T-helper 1 cell (primary cell): ENCODE measurements at regions not wholly inside any gene's neighbourhood (a gene's known extent, or its start where the extent isn't known, plus 50 kb on each side); places are given as distances from the start of the nearest gene placed in this dataset.

ENCODE experiments used
- DNase-seq, 5 donors: peaks; one replicate each; pipeline ENCODE4 v3.0.0-alpha.2; 2012 to 2020

DNA sequence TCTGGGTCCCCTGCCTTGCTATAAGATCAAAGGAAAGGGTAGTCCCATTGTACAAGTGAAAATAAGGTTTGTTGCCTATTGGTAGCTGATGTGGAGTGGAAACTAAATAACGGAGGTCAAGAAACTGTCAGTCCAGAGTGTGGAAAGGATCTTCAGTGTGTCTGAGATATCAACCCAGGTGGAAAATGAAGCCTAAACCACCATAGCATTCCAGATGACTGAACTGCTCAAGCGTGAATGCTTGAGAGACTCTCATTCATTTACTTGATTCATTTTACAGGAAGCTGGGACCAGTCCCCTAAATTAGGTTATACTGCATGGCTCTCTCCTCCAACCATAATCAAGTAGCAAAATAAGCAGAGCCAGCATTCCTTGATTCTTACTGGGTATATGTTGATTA is 116.0 kb upstream of the SLC28A3 start:
- no peak for DNase-seq

DNA sequence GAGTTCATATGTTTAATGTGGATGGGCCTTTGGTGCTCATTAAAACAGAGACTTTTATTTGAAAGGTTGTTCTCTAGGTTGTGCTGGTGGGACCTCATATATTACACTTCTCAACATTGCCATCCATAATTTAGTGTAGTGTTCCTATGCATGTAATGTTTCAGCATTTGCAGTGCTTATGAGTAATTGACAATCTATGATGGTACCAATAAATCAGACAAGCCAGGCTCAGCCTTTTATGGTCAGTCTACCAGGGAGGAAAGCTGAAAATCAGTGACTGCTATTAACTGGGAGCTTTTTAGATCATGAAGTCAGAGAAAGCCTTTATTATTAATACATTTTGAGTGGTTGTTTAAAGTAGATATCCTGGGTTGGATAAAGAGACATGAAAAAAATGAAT is 120.1 kb upstream of the SLC28A3 start:
- DNase-seq = no peak

DNA sequence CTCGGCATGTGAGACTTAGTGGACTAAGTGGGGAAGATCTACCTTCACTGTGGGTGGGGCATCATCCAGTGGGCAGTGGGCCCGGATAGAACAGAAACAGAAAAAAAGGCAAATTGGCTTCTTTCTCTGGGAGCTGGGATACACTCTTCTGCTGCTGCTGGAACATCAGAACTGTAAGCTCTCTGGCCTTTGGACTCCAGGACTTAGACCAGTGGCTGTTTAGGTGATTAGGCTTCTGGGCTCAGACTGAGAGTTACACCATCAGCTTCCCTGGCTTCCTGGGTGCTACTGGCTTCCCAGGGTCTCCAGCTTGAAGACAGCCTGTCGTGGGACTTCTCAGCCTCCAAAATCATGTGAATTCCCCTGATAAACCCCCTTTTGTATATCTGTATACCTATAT is 122.7 kb upstream of the SLC28A3 start:
- no peak for DNase-seq

DNA sequence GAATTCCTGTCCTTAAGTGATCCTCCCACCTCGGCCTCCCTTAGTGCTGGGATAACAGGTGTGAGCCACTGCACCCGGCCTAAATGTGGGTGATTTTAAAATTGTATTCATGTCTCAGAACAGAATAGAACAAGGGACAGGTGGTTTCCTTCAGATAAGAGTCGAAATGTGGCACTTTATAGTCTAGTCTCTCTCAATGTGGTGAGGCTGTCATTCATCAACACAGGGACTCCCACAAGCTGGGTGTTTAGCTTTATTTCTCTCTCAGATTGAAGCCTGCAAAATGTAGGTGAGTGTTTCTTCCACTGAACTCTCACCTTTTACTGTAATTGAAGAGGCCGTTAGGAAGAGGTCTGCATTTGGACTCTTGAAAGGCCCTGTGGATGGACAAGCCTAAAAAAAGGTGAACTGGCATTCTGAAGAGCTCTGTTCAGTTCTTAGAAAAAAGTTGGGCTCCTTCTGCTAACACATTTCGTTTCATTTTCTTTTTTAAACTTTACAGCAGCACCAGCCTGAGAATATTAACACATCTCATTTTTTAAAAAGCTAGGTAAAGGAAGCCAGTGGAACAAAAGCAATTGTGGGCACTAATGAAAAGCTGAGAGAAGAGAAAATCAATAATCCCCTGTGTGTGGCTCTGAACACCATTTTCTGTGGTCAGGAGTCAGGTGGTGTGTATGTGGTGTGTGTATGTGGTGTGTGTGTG is 126.2 kb upstream of the SLC28A3 start:
- DNase-seq = no peak

DNA sequence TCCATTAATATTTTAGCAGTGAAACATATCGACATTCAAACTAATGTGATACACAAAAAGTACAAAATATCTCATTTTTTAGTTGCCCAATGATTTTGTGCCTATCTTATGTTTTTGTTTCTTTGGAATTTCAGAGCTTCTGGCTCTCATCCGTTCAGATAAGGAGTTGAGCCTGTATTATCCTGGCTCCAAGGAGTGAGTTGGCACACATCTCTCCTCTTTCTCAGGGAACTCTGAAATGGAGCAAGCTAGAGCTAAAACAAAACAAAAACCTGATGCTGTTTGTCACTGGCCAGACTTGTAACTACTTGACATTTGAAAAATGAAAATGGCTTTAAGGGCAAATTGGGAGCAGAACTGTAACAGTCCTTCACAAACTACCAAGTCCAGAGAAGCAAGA is 131.3 kb upstream of the SLC28A3 start:
- DNase-seq = no peak

DNA sequence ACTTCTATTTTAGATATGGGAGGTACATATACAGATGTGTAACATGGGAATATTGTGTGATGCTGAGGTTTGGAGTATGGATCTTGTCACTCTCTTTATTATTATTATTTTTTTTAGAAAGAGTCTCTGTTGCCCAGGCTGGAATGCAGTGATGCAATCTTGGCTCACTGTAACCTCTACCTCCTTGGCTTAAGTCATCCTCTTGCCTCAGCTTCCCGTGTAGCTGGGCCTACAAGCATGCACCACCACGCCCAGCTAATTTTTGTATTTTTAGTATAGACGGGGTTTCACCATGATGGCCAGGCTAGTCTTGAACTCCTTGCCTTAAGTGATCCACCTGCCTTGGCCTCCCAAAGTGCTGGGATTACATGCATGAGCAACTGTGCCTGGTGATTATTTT is 138.4 kb upstream of the SLC28A3 start:
- DNase-seq = no peak

DNA sequence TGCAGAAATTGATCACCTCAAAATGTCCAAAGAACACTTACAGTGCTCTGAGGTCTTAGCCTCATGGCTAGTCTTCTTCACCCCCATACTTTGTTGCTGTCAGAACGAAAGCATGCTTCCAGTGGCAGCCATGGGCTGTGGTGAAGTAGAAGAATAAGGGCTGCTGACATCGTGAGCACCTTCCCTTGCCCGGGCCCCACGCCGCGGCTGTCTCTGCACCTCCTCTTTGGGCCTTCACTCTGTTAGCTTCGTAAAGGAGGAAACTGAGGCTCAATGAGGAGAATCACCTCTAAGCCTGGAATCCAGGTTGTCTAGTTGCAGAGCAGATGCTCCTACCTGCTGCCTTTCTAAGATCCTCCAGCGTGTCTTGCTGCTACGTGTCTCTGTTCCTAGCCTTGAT is 139.5 kb upstream of the SLC28A3 start:
- DNase-seq = no peak

DNA sequence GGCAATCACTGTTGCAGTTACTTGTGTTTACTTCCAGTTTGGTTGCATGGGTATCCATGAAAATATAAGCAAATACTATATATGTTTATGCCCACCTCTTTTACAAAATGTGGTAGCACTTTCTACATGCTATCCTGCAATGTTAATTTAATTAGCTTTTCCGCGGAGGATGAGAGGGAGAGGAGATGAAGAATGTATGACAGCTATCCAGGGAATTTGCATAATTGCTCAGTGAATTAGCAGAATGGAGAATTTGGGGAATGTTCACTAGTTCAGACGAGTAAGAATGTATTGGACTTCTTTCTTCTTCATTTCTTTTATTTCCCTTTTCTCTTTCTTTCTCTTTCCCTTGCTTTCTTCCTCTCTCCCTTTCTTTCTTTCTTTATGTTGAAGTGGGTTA is 140.7 kb upstream of the SLC28A3 start:
- no peak for DNase-seq

DNA sequence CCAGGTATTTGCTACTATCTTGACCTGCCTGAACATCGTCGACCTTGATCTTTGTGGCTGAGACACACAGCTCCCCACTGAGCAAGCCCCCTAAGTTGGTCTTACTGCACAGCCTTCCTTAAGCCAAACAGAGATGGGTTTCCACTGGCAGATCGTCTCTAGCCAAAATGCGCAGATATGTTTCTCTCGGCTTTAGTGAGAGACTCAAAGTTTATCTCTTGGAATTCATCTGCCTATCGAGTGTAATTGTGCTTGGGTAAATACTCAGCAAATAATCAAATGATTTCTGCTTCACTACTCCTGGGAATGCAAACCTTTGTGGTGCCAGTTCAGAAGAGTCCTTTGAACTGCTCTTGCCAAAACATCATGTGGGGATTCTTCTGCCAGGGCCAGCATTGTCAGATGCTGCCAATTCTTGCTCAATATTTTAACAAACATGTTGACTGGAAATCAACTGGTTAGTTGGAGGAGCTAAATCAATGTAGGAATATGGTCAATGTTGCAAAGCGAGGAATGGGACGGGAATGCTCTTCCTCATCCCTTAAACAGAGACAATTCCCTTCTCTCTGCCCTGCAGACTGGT is 141.2 kb upstream of the SLC28A3 start:
- DNase-seq = no peak

DNA sequence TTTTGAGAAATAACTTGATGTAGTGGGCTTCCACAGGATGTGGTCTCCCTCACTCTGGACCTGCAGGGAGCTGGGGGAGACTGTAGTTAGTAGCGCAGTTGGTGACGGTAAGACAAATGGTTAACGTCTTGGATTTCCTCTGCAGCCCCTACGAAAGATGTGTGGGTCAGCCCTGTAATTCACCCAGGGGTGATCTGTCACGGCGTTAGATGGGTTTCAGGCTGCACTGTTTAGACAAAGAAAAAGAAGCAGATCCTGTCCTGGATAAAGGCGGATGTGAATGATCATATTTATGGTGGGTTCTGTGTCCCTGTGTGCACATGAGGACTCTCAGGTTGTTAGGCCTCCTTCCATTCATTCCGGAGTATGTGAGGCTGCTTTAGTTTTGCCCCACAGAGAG is 142.0 kb upstream of the SLC28A3 start:
- DNase-seq = no peak

DNA sequence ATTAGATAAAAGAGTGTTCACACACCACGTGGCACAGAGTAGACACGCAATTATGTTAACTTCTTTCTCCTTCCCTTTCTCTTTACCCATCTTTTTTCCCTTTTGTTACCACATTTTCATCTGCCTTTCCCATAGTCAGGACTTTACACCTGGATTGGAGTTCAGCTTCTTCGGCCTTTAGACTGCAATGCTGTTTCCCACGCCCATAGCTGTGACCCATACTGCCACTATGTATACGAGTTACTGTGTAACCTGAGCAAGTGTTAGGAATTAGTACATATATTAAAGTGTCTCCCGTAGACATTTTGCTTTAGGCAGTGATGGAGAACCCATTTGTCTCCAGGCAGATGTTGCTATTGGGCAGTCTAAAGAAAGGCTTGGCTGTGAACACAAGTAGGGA is 143.6 kb upstream of the SLC28A3 start:
- no peak for DNase-seq

DNA sequence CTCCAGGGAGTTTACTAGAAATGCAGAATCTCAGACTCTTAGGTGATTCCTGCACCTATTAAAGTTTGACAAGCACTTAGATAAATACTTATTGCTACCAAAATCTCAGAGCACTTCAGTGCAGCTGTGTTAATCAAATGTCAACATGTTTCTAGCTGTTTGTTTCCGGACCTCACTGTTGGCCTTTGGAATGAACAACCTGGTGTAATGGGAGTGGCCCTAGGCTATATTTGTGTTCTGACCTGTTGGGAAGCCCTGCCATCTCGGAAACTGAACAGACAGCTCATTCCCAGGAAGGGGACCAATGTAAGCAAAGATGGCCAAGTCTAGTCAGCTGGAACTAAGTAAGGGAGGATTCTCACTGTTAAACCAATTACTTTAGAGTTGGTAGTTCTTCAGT is 145.0 kb upstream of the SLC28A3 start:
- no peak for DNase-seq

DNA sequence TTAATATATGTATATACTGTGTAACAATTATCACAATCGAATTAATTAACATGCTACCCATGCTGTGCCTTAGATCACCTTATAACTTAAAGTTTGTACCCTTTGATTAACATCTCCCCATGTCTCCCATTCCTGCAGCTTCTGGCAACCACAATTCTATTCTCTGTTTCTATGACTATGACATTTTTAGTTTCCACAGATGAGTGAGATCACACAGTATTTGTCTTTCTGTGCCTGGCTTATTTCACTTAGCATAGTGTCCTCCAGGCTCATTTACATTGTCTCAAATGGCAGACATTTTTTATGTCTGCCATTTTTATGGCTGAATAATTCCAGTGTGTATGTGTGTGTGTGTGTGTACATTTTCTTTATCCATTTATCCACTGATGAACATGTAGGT is 146.1 kb upstream of the SLC28A3 start:
- no peak for DNase-seq

DNA sequence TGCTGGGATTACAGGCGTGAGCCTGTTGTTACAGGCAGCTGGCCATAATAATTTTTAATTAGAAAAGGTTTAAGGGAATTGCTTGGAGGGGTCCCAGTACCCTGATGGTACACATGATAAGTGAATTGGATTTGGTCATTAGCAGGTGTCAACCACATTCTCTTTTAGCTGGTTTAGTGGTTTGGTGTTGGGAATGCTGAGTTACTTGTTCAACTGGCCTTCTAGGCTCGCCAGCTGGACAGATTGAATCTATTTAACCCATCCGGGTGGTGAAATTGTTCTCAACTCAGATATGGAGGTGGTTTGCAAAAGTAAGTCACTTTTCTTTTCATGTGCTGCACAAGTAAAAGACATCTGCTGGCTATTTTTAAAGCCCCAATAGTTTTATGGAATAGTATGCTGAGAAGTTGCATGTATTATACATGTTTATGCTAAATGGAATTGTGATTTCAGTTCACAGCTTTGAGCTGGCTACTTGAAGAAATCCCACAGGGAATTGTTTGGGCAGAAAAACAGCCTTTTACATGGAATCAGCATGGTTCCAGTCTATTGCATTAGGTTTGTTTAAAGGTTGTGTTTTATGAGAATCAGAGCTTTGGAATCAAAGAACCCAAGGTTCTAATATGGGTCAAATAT is 149.8 kb upstream of the SLC28A3 start:
- no peak for DNase-seq

DNA sequence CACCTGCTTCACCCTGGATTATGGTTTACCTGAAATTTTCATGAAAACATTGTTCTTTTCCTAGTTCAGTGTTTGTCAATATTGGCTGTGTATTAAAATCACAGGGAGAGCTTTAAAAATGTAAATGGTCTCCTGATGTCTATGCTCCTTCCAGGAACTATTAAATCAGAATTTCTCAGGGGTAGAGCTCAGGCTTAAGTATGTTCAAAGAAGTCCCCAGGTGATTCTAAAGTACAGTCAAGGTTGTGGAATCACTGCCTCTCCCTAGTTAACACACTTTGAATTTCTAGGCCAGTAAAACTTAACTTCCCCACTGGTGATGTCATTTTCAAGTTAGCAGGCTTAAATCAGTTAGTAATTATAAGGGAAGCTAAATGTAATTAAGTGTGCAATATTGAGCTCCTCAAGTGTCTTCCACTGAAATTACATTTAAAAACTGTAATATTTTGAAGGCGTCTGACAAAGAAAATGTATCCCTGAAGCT is 150.3 kb upstream of the SLC28A3 start:
- DNase-seq = no peak

DNA sequence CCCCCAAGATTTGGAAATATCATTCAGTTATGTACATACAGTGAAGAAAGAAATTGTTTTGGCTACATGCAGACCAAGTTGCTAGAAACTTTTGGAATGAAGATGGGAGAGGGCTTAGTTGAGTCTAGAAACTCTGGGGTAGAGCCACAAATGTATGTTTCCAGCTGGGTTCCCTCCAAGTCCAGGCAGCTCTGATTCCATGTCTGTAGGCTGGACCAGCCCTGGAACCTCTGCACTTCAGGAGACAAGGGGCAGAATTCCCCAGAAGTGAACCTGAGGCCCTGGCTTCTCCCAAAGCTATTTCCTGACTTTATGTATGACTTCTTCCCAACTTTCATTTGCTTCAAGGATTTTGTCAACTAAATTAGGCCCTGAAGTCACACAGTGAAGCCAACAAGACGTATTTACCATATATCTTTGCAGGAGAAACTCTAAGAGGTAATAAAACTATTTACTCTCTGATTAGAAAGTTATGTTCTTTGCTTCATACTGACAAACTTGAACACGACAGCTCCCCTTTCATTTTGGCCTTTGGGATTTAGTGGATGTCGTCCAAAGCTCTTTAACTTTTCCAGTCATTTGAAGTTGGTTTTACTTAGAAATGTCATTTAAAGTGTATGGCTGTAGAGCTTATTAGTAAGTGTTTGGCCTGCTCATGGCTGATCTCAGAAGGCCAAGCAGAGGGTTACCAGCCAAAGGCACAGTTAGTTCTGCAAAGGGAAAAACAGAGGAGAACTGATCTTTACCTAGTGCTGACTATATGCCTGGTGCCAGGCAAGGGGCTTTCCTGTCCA is 152.0 kb upstream of the SLC28A3 start:
- no peak for DNase-seq

DNA sequence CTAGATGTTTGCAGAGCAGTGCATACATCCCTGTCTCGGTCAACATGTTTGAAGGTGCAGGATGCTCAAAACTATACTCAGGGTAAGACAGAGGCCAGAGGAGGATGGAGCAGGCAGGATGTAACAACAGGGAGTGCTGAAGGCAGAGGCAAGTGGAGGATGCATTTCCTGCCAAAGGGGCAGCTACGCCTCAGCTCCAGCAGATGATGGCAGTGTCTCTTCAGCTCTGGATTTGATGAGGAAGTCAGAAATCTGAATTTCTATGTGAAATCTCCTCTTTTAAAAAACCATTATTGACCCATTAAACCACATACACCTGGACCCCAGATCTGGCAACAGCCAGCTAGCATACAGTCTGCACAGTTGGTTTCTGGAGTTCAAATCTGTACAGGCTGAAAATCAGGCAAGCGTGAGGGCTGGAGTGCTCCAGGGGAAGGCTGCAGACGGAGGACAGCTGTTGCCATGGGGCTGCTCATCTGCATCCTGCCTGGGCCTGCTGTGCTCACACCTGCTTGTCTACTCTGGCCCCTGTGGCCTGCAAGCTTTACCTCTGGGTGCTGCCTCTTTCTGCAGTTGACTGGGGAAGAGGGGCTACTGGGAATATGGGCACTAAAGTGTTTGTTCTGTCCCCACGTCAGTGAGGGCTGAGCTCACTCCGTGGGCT is 152.9 kb upstream of the SLC28A3 start:
- DNase-seq = no peak

DNA sequence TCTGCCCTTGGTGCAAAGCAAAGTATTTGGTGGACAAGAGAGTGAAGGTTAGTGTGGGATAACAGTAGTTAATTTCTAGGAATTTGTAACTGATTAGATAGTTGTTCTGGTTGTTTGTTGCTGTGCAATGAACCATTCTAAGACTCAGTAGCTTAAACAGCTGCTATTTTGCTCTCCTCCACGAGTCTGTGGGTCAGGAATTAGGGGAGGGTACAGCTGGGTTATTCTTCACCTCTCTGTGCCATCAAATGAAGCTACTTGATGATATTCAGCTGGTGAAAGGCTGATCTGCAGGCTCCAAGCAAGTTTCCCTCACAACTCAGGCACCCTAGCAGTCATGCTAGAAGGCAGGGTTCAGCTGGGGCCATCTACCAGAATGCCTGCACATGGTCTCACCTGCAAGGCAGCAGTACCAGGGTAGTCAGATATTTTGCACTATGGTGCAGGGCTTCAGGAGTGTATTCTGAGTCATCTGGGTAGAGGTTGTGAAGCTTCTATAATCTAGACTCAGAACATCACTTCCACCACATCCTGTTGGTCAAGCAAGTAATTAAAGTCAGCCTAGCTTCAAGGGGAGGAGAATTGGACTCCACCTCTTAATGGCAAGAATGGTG is 159.5 kb upstream of the SLC28A3 start:
- DNase-seq = no peak

DNA sequence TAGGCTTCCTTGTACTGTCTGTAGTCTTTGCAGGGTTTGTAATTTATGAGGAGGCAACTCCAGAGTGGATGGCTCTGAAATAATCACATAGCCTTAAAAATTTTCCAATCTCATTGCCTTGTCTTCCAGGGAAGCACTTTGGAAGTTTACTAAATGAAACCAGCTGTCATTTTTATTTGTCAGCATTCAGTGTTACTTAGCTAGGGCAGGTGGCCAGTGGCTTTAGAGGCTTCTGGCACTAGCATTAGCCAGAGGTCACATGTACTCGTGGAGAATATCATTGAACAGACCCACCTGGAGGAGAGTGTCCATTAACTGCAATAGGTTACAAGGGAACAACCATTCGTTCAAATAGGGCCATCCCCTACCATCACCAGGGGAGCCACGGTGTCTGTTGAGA is 160.3 kb upstream of the SLC28A3 start:
- DNase-seq = no peak

DNA sequence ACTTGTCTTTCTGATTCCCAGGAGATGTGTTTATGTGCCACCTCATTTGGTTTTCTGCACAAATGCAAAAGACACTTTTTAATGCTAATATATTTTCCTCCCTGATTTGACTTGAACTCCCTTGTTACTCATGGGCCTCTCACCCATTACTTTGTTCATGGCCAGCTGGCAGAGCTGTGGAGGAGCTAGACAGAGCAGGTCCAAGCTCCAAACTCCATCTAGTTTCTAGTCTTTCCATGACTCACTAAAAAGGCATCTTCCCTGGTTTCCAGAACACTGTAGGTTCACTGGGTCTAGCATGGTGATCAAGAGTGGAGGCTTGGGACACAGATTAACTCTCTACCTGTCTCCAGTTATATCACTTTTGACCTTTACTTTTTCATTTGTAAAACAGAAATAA is 161.0 kb upstream of the SLC28A3 start:
- DNase-seq = no peak

DNA sequence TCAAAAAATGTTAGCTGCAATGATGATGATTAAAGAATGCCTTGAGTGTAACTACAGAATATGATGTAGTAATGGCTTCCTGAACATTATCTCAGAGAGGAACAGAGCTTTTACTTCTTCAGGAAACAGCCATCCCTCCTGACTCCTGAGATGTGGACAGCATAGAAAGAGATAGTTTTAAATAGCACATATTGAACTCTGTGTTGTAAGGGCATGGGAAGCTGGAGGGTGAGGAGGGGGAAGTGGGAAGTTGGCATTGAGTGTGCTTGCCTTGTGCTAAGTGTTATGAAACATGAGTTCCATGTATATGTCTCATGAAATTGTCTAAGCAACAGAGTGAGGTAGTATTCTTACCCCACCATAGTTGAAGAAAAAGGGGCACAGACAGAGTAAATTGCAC is 161.5 kb upstream of the SLC28A3 start:
- DNase-seq = no peak

DNA sequence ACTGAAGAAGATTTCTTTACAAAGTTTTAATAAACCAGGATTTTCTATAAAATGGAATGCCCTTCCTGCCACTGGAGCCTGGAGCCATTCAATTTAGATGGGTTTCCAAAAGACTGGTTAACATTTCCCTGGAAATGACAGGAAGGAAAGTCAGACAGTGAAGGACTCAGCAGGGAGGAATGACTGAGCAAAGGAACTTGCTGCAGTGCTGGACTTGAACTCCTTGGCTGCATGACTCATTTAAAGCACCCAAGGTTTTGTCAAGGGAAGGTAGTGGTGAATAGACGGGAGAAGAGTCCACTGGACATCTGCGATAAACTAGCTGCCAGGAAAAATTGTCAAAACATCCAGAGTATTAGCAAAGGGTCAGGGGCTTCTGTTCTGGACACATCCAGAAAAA is 163.8 kb upstream of the SLC28A3 start:
- no peak for DNase-seq

DNA sequence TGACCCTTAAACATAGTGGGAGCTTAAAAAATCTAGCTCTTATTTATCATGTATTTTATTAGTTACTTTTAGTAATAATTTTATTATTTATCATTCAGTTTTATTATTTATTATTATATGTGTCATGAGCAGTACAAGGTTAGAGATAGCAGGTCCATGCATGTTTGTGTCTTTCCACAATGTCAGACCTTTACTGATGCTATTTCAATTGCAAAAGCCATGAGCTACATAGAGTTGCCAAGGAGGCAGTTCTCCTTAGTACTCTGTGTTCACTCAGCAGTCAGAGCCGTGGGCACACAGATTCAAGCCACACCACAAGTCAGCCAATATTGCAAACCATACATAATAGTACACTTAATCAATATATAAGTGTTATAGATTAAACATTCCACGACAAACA is 157.9 kb upstream of the NTRK2 start:
- DNase-seq = no peak
